Endothelial cell (in vitro differentiated cells): ENCODE measurements at regions not wholly inside any gene's neighbourhood (a gene's known extent, or its start where the extent isn't known, plus 50 kb on each side); places are given as distances from the start of the nearest gene placed in this dataset.

Source experiments
- DNase-seq: peaks from one replicate; pipeline ENCODE4 v3.0.0; 2021; ENCODE audit warnings: low spot score
- H3K27ac Mint-ChIP-seq: one replicate; pipeline ENCODE4 v1.8.0; 2021; ENCODE audit warnings: mixed read lengths, inconsistent platforms; ENCODE audit not compliant: unreplicated experiment
- H3K27me3 Mint-ChIP-seq: one replicate; pipeline ENCODE4 v1.8.0; 2021; ENCODE audit warnings: mild to moderate bottlenecking, moderate library complexity, mixed read lengths, inconsistent platforms; ENCODE audit not compliant: unreplicated experiment
- H3K36me3 Mint-ChIP-seq: one replicate; pipeline ENCODE4 v1.8.0; 2021; ENCODE audit warnings: mild to moderate bottlenecking, low read depth, mixed read lengths, inconsistent platforms; ENCODE audit not compliant: unreplicated experiment
- H3K4me1 Mint-ChIP-seq: one replicate; pipeline ENCODE4 v1.8.0; 2021; ENCODE audit warnings: mild to moderate bottlenecking, mixed read lengths, inconsistent platforms; ENCODE audit not compliant: unreplicated experiment
- H3K4me3 Mint-ChIP-seq: one replicate; pipeline ENCODE4 v1.8.0; 2021; ENCODE audit warnings: mild to moderate bottlenecking, mixed read lengths, inconsistent platforms; ENCODE audit not compliant: unreplicated experiment
- H3K9me3 Mint-ChIP-seq: one replicate; pipeline ENCODE4 v1.8.0; 2021; ENCODE audit warnings: mixed read lengths, inconsistent platforms; ENCODE audit not compliant: unreplicated experiment
- CTCF ChIP-seq: fragments of 200-600 bp; sonication (generic); IDR thresholded peaks from one replicate; pipeline ENCODE4 v1.5.0; 2021; ENCODE audit warnings: antibody characterized with exemption; ENCODE audit not compliant: unreplicated experiment

- Mint-ChIP-seq H3K27ac (no peak overlapping the region), H3K36me3 (no peaks in the 10 kb centered on the region), H3K27me3 (no peaks in the 10 kb centered on the region), H3K9me3 (no peaks in the 10 kb centered on the region), H3K4me1 (no peaks in the 10 kb centered on the region), H3K4me3 (no peak overlapping the region)
- DNase-seq: no peak
- TF ChIP-seq CTCF: no peak
Measured at GRCh38 chr10:59025981-59026765, 150.3 kb upstream of the PHYHIPL start.

- TF ChIP-seq CTCF: no peak
- H3K27me3 Mint-ChIP-seq: peaks cover 2% of the 10 kb centered on the region
- DNase-seq: no peak
- H3K9me3 Mint-ChIP-seq: no peaks in the 10 kb centered on the region
- no peaks in the 10 kb centered on the region for H3K36me3 Mint-ChIP-seq
- H3K4me3 Mint-ChIP-seq: no peak overlapping the region
- H3K27ac Mint-ChIP-seq: no peak overlapping the region
- no peaks in the 10 kb centered on the region for H3K4me1 Mint-ChIP-seq
Measured at GRCh38 chr10:59027975-59028655, 148.3 kb upstream of the PHYHIPL start.

- Mint-ChIP-seq H3K4me1 (no peaks in the 10 kb centered on the region), H3K36me3 (no peaks in the 10 kb centered on the region), H3K27ac (no peak overlapping the region), H3K27me3 (peaks cover 3% of the 10 kb centered on the region), H3K9me3 (no peaks in the 10 kb centered on the region), H3K4me3 (no peak overlapping the region)
- no peak for DNase-seq
- no peak for TF ChIP-seq CTCF
Measured at GRCh38 chr10:59033622-59034021, 142.8 kb upstream of the PHYHIPL start.

GRCh38 chr10:59036311-59037017 lies 140.0 kb upstream of the PHYHIPL start:
- no peak for TF ChIP-seq CTCF
- H3K9me3 Mint-ChIP-seq: no peaks in the 10 kb centered on the region
- H3K4me1 Mint-ChIP-seq: no peaks in the 10 kb centered on the region
- no peak overlapping the region for H3K4me3 Mint-ChIP-seq
- no peak overlapping the region for H3K27ac Mint-ChIP-seq
- peaks cover 3% of the 10 kb centered on the region for H3K27me3 Mint-ChIP-seq
- H3K36me3 Mint-ChIP-seq: no peaks in the 10 kb centered on the region
- DNase-seq: no peak

GRCh38 chr10:59037018-59037389 lies 139.4 kb upstream of the PHYHIPL start:
- H3K4me3 Mint-ChIP-seq: no peak overlapping the region
- H3K27me3 Mint-ChIP-seq: peaks cover 2% of the 10 kb centered on the region
- TF ChIP-seq CTCF: no peak
- H3K4me1 Mint-ChIP-seq: no peaks in the 10 kb centered on the region
- no peaks in the 10 kb centered on the region for H3K36me3 Mint-ChIP-seq
- DNase-seq: no peak
- no peak overlapping the region for H3K27ac Mint-ChIP-seq
- no peaks in the 10 kb centered on the region for H3K9me3 Mint-ChIP-seq
